ENCODE measurements at regions not wholly inside any gene's neighbourhood (a gene's known extent, or its start where the extent isn't known, plus 50 kb on each side); places are given as distances from the start of the nearest gene placed in this dataset.

DNA sequence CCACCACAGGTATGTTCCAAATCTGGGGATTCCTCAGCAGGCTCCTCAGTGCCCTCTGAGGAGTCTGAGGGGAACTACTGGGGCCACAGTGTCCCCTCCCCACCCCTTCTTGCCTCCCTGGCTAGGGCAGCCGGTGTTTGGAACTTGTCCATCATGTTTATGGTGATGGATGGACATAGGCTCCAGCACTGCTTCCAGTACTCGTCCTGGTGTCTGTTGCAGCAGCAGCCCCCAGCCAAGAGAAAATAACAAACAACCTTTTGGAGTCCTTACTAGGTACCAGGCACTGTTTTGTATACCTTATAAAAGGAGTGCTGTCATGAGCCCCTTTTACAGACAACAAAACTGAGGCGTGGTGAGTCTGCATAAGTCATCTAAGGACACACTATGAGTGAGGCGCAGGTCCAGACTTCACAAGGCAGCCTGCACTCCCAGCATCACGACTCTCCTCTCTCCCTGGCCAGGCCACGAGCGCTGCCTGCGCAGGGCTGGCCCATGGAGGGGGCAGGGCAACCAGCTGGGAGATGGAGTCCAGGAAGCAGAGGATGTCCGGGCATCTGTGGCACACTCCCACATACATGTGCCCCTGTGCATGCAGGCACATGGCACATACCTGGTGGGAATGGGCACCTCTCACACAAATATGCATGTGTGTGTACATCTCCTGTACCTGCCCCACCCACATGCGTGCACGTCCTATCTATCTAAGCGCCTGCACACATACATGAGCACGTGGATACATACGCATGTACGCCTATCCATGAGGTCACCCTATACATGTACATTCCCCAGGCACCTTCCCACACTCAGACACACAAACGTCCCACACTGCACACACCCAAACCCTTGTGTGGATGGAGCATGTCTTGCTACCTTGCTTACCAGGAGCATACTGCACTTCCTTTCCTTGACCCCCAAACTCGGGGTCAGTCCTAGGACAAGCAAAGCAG, 152.7 kb downstream of the VEGFA start:
- Histone ChIP-seq H3K4me3 (no peak overlapping the region), H3K4me1 (peaks cover 3% of the 10 kb centered on the region), H3K36me3 (ENCODE audit: low read depth, missing control alignments) (no peaks in the 10 kb centered on the region), H3K27ac (no peak overlapping the region), H3K9me3 (no peaks in the 10 kb centered on the region), H3K27me3 (no peaks in the 10 kb centered on the region)
- intact Hi-C loops (cut with DNase I; ENCODE audit: low total_unique reads), result no loop called here
- TF ChIP-seq, protein P1, sequence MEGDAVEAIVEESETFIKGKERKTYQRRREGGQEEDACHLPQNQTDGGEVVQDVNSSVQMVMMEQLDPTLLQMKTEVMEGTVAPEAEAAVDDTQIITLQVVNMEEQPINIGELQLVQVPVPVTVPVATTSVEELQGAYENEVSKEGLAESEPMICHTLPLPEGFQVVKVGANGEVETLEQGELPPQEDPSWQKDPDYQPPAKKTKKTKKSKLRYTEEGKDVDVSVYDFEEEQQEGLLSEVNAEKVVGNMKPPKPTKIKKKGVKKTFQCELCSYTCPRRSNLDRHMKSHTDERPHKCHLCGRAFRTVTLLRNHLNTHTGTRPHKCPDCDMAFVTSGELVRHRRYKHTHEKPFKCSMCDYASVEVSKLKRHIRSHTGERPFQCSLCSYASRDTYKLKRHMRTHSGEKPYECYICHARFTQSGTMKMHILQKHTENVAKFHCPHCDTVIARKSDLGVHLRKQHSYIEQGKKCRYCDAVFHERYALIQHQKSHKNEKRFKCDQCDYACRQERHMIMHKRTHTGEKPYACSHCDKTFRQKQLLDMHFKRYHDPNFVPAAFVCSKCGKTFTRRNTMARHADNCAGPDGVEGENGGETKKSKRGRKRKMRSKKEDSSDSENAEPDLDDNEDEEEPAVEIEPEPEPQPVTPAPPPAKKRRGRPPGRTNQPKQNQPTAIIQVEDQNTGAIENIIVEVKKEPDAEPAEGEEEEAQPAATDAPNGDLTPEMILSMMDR (IDR thresholded peaks at IDR 0.05), result no peak
- no peak for TF ChIP-seq POLR2A (IDR thresholded peaks at IDR 0.05)
- no peak for DNase-seq
- 89 to 94% methylated on average over 17 of the region's 17 CpGs for WGBS, 2 donors

DNA sequence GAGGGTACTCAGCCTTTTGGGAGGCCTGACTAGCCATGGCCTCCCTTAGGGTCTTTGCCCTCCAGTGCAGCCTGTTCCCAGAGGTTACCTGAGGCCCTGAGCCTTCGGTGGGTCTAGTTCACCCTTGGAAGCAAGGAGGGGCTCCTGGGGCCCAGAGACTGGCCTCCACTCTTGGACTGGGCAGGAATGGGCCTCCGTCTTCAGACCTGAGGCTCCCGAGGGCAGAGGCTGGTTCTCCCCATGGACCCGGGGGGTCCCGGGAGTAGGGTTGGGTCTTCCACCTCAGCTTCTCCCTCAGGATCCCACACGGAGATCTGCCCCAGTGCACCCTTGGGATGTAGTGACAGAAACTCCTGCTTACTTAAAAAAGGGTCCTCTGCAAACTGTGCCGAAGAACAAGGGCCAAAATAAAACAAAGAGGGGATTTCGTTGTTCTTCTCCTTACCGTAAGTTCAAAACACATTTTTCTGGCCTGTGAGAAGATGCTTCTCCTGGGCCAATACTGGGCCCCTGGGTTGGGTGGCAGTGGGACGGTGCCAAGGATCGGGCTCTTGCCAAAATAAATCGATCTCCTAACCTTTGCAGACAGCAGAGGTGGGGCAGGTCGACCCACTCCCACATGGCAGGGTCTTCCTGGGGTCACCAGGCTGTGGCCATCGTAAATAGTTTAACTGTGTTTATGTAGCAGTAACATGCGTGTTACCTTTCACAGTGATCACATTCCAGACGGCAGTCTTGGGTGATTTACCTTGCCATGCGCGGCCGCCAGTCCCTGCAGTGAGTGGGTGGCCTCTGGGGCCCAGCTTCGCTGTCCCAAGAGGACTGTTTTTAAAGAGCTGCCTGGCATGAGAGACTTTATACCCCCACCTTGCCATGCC, 151.8 kb downstream of the VEGFA start:
- no peak for DNase-seq

DNA sequence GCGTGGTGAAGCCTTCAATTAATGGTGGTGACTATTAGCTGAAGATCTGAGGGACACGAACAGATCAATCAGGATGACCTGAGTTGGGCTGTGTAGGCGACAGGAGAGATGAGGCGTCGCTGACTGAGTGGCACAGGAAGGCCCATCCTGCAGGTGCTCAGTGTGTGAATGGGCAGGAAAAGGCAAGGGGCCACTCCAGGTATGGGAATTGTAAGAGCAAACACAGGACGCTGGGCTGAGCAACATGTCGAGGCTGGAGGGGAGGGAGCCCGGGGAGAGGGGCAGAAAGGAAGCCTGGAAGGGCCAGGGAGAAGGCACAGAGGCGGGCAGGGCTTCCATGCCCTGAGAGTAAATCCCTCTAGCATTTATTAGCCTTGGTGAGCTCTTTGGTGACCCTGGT, 151.0 kb downstream of the VEGFA start:
- TF ChIP-seq, protein P1 (IDR thresholded peaks at IDR 0.05), result no peak
- no peak for TF ChIP-seq POLR2A (IDR thresholded peaks at IDR 0.05)
- H3K4me3 ChIP-seq, result no peak overlapping the region
- intact Hi-C loops (cut with DNase I; ENCODE audit: low total_unique reads), result no loop called here
- 92% methylated on average over 9 of the region's 9 CpGs for whole genome bisulfite sequencing, 2 donors
- H3K4me1 ChIP-seq, result peaks cover 7% of the 10 kb centered on the region
- no peaks in the 10 kb centered on the region for H3K27me3 ChIP-seq
- no peak for DNase-seq
- H3K27ac ChIP-seq, result no peak overlapping the region
- no peaks in the 10 kb centered on the region for H3K9me3 ChIP-seq
- no peaks in the 10 kb centered on the region for H3K36me3 ChIP-seq (ENCODE audit: low read depth, missing control alignments)

More for the DNA sequence above, 151.8 kb downstream of the VEGFA start:
- 88 to 91% methylated on average over 16 to 20 of the region's 20 CpGs for WGBS, 2 donors
- Histone ChIP-seq H3K27ac (no peak overlapping the region), H3K4me3 (no peak overlapping the region), H3K27me3 (no peaks in the 10 kb centered on the region), H3K9me3 (no peaks in the 10 kb centered on the region), H3K36me3 (ENCODE audit: low read depth, missing control alignments) (no peaks in the 10 kb centered on the region), H3K4me1 (peaks cover 7% of the 10 kb centered on the region)
- intact Hi-C loops (cut with DNase I; ENCODE audit: low total_unique reads), result no loop called here
- TF ChIP-seq POLR2A (IDR thresholded peaks at IDR 0.05), result no peak
- TF ChIP-seq, protein P1 (IDR thresholded peaks at IDR 0.05), result no peak

DNA sequence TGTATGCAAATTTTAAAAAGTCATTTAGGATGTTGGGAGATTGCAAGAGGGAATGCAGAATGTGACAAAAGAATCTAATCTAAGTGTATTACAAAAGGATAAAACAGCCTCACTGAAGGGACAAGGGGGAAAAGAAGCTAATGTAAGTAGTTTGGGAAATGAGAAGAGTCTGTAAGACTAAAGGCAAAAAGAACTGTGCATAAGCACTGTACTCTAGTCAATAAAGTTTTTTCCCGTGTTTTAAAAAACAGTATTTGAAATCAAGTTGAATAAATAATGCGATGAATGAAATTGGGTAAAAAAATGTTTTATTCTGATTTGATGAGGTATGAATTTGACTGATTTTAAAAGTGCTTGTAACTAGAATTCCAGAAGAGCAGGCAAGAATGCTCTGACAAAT, 149.8 kb downstream of the VEGFA start:
- intact Hi-C loops (cut with DNase I; ENCODE audit: low total_unique reads), result no loop called here
- H3K4me3 ChIP-seq, result no peak overlapping the region
- no peaks in the 10 kb centered on the region for H3K36me3 ChIP-seq (ENCODE audit: low read depth, missing control alignments)
- peaks cover 7% of the 10 kb centered on the region for H3K4me1 ChIP-seq
- TF ChIP-seq, protein P1 (IDR thresholded peaks at IDR 0.05), result no peak
- no peak for TF ChIP-seq POLR2A (IDR thresholded peaks at IDR 0.05)
- no peak overlapping the region for H3K27ac ChIP-seq
- WGBS, 2 donors, result 94 to 96% methylated on average over 2 of the region's 2 CpGs
- H3K9me3 ChIP-seq, result no peaks in the 10 kb centered on the region
- H3K27me3 ChIP-seq, result no peaks in the 10 kb centered on the region
- DNase-seq, result no peak
